ENCODE measurements at regions not wholly inside any gene's neighbourhood (a gene's known extent, or its start where the extent isn't known, plus 50 kb on each side); places are given as distances from the start of the nearest gene placed in this dataset.
A peak's percentile ranks its signal among the peaks of the same experiment; 100 is the strongest.

- TF ChIP-seq, protein P1, sequence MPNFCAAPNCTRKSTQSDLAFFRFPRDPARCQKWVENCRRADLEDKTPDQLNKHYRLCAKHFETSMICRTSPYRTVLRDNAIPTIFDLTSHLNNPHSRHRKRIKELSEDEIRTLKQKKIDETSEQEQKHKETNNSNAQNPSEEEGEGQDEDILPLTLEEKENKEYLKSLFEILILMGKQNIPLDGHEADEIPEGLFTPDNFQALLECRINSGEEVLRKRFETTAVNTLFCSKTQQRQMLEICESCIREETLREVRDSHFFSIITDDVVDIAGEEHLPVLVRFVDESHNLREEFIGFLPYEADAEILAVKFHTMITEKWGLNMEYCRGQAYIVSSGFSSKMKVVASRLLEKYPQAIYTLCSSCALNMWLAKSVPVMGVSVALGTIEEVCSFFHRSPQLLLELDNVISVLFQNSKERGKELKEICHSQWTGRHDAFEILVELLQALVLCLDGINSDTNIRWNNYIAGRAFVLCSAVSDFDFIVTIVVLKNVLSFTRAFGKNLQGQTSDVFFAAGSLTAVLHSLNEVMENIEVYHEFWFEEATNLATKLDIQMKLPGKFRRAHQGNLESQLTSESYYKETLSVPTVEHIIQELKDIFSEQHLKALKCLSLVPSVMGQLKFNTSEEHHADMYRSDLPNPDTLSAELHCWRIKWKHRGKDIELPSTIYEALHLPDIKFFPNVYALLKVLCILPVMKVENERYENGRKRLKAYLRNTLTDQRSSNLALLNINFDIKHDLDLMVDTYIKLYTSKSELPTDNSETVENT (CRISPR knock-in tag; IDR thresholded peaks at IDR 0.05), result no peak
- TF ChIP-seq PHTF2 (CRISPR knock-in tag; IDR thresholded peaks at IDR 0.05), result no peak
- TF ChIP-seq RAD21 (CRISPR knock-in tag; conservative IDR thresholded peaks at IDR 0.05 in 1 of 2, IDR thresholded peaks at IDR 0.05 in 1 of 2), result no peak
- TF ChIP-seq ZFP1 (CRISPR knock-in tag; IDR thresholded peaks at IDR 0.05), result no peak
- TF ChIP-seq PCBP1 (IDR thresholded peaks at IDR 0.05; ENCODE audit: low read depth, low read length, poor library complexity, severe bottlenecking), result no peak
- no peak for TF ChIP-seq ZNF41 (CRISPR knock-in tag; conservative IDR thresholded peaks at IDR 0.05)
- no peak for TF ChIP-seq DNMT1 (IDR thresholded peaks at IDR 0.05)
Observed at GRCh38 chr20:59102841-59103299, 60.3 kb upstream of the PRELID3B start (continued).

DNA sequence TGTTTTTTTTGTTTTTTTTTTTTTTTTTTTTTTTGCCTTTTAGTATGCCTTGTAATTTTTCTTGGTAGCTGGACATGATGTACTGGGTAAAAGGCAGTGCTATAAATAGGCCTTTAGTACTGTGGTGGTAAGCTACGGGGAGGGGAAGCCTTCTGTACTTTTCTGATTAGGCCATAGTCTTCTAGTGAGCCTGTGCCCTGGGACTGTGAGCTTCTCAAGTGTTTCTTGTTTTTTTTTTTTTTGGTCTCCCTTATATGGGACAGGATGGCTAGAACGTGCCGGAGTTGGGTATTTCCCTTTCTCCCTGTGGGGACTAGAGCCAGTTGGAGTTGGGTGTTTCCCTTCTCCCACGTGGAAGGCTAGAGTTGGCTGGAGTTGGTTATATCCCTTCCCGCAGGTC is 59.4 kb upstream of the PRELID3B start:
- Histone ChIP-seq H3K9me1 (ENCODE audit: control insufficient read depth, insufficient read depth, low read length) (no peaks in the 10 kb centered on the region), H3K4me2 (ENCODE audit: insufficient read depth, low read length) (no peak overlapping the region), H3K9me3 (replicated peaks; ENCODE audit: control insufficient read depth, insufficient read depth, low read depth, low read length) (no peaks in the 10 kb centered on the region), H3K79me2 (ENCODE audit: control insufficient read depth, insufficient read depth, low read length) (no peaks in the 10 kb centered on the region), H3K27me3 (ENCODE audit: control insufficient read depth in 2 of 2, insufficient read depth in 2 of 2, low read length in 2 of 2) (peaks cover 6 to 9% of the 10 kb centered on the region in 2 experiments; a peak in 4 of 5 replicates), H3K36me3 (ENCODE audit: control insufficient read depth, insufficient read depth, low read length) (no peaks in the 10 kb centered on the region), H3K4me1 (replicated peaks in 1 of 2; ENCODE audit: control insufficient read depth in 2 of 2, insufficient read depth in 2 of 2, low read length in 2 of 2) (no peaks in the 10 kb centered on the region), H4K20me1 (replicated peaks; ENCODE audit: control insufficient read depth, insufficient read depth, low read length) (no peaks in the 10 kb centered on the region), H2AFZ (ENCODE audit: low read depth, low read length) (no peak overlapping the region), H3K9ac (ENCODE audit: insufficient read depth in 1 of 2, low read depth in 2 of 2, low read length in 2 of 2) (no peak overlapping the region), H3K27ac (ENCODE audit: extremely low read depth, low read depth, low read length) (no peak overlapping the region), H3K4me3 (no peak overlapping the region)
- no TSS peak for BruUV-seq (replicated peaks)
- POLR2A ChIA-PET, result interaction anchor here (0.7 kb wide), 1 partner anchor 51 kb away, joined by 4 read pairs; no protein-coding TSS in a partner anchor
- no peak for FAIRE-seq
- 2% methylated on average over 5 of the region's 5 CpGs for WGBS (ENCODE audit: insufficient coverage, low coverage, missing lambda C conversion rate)
- intact Hi-C loops (cut with micrococcal nuclease), result no loop called here
- DNase-seq (ENCODE audit: extremely low read depth in 1 of 4, low spot score in 3 of 4), result peak in 1 of 4 experiments; percentile 6
- in situ Hi-C loops (cut with MboI), result no loop called here
- no peak for ATAC-seq
- CTCF ChIA-PET (ENCODE audit: low intra/inter-chr PET ratio), result no interaction called here
- TF ChIP-seq, protein P2, sequence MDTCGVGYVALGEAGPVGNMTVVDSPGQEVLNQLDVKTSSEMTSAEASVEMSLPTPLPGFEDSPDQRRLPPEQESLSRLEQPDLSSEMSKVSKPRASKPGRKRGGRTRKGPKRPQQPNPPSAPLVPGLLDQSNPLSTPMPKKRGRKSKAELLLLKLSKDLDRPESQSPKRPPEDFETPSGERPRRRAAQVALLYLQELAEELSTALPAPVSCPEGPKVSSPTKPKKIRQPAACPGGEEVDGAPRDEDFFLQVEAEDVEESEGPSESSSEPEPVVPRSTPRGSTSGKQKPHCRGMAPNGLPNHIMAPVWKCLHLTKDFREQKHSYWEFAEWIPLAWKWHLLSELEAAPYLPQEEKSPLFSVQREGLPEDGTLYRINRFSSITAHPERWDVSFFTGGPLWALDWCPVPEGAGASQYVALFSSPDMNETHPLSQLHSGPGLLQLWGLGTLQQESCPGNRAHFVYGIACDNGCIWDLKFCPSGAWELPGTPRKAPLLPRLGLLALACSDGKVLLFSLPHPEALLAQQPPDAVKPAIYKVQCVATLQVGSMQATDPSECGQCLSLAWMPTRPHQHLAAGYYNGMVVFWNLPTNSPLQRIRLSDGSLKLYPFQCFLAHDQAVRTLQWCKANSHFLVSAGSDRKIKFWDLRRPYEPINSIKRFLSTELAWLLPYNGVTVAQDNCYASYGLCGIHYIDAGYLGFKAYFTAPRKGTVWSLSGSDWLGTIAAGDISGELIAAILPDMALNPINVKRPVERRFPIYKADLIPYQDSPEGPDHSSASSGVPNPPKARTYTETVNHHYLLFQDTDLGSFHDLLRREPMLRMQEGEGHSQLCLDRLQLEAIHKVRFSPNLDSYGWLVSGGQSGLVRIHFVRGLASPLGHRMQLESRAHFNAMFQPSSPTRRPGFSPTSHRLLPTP (IDR thresholded peaks at IDR 0.05; ENCODE audit: borderline replicate concordance, extremely low read depth, insufficient read length), result no peak
- TF ChIP-seq HINFP (tag; conservative IDR thresholded peaks at IDR 0.05; ENCODE audit: low read depth), result no peak
- TF ChIP-seq EGR1 (conservative IDR thresholded peaks at IDR 0.05), result no peak
- TF ChIP-seq CREBBP (IDR thresholded peaks at IDR 0.05; ENCODE audit: low read depth, low read length), result no peak
- TF ChIP-seq HMGXB4 (CRISPR knock-in tag; IDR thresholded peaks at IDR 0.05), result no peak
- no peak for TF ChIP-seq GTF2F1 (IDR thresholded peaks at IDR 0.05; ENCODE audit: low read depth, low read length)
